ENCODE measurements at regions not wholly inside any gene's neighbourhood (a gene's known extent, or its start where the extent isn't known, plus 50 kb on each side); places are given as distances from the start of the nearest gene placed in this dataset.

DNA sequence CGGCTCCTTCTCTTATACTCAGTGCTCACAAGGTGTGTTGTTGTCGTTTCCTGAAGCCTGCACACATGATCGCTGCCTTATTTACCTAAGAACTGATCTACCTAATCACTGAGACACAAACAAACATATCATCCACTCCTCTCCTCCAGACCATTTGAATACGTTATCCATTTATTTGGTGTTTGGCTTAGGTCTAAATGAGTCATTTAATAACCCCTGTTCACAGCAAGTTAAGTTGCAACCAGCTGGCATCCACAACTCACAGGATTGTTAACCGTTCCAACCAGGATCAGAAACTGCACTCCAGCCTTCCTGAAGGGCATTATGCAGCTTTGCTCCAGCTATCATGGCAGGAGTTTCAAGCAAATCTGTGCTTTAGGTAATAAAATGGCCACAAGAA lies 511.1 kb upstream of the MAP3K7 start:
- Histone ChIP-seq H3K4me1 (no peaks in the 10 kb centered on the region), H3K4me3 (no peak overlapping the region), H3K27ac (no peak overlapping the region), H3K27me3 (ENCODE audit: low read depth) (no peaks in the 10 kb centered on the region), H3K9me3 (no peaks in the 10 kb centered on the region), H3K36me3 (no peaks in the 10 kb centered on the region)
- intact Hi-C loops (cut with DNase I), result no loop called here
- no peak for ATAC-seq
- DNase-seq, result no peak
- TF ChIP-seq CTCF (IDR thresholded peaks at IDR 0.05), result no peak

DNA sequence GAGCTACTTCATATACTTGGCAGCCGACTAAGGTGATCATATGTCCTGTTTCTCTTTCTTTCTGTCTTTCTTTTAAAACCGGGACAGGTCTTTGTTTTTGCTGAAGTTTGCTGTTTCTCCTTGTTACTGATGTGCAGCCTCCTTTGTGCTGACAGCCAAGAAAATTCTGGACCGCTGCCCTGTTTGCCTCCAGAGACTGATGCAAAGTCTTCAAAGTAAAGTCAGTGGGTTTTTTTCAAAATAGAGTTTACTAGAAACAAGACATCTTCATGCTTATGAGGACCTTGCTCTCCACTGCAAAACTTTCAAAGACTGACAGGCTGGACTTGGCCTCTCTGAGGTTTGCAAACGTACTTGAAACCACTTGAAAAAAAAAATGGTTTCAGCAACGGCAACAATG lies 510.5 kb upstream of the MAP3K7 start:
- no peaks in the 10 kb centered on the region for H3K36me3 ChIP-seq
- no peaks in the 10 kb centered on the region for H3K4me1 ChIP-seq
- DNase-seq, result no peak
- no peak for TF ChIP-seq CTCF (IDR thresholded peaks at IDR 0.05)
- H3K4me3 ChIP-seq, result no peak overlapping the region
- intact Hi-C loops (cut with DNase I), result no loop called here
- no peaks in the 10 kb centered on the region for H3K27me3 ChIP-seq (ENCODE audit: low read depth)
- H3K27ac ChIP-seq, result no peak overlapping the region
- ATAC-seq, result no peak
- H3K9me3 ChIP-seq, result no peaks in the 10 kb centered on the region

GRCh38 chr6:91094806-91095475 lies 508.1 kb upstream of the MAP3K7 start:
- ATAC-seq, result no peak
- H3K9me3 ChIP-seq, result no peaks in the 10 kb centered on the region
- no peak overlapping the region for H3K4me3 ChIP-seq
- no peak overlapping the region for H3K27ac ChIP-seq
- TF ChIP-seq CTCF (IDR thresholded peaks at IDR 0.05), result no peak
- no peak for DNase-seq
- H3K36me3 ChIP-seq, result no peaks in the 10 kb centered on the region
- H3K27me3 ChIP-seq (ENCODE audit: low read depth), result no peaks in the 10 kb centered on the region
- intact Hi-C loops (cut with DNase I), result no loop called here
- no peaks in the 10 kb centered on the region for H3K4me1 ChIP-seq

- H3K27me3 ChIP-seq (ENCODE audit: low read depth), result no peaks in the 10 kb centered on the region
- H3K4me1 ChIP-seq, result no peaks in the 10 kb centered on the region
- DNase-seq, result no peak
- H3K36me3 ChIP-seq, result no peaks in the 10 kb centered on the region
- TF ChIP-seq CTCF (IDR thresholded peaks at IDR 0.05), result no peak
- no peak overlapping the region for H3K4me3 ChIP-seq
- ATAC-seq, result no peak
- no peak overlapping the region for H3K27ac ChIP-seq
- intact Hi-C loops (cut with DNase I), result no loop called here
- H3K9me3 ChIP-seq, result no peaks in the 10 kb centered on the region
Measured at GRCh38 chr6:91094341-91094740, 507.5 kb upstream of the MAP3K7 start.

- no peaks in the 10 kb centered on the region for H3K9me3 ChIP-seq
- intact Hi-C loops (cut with DNase I), result no loop called here
- no peak for TF ChIP-seq CTCF (IDR thresholded peaks at IDR 0.05)
Measured at GRCh38 chr6:91088976-91089375, 502.1 kb upstream of the MAP3K7 start.

More at GRCh38 chr6:91088976-91089375, 502.1 kb upstream of the MAP3K7 start:
- DNase-seq (no peak), ATAC-seq (no peak)
- H3K36me3 ChIP-seq, result no peaks in the 10 kb centered on the region
- no peak overlapping the region for H3K27ac ChIP-seq
- no peaks in the 10 kb centered on the region for H3K4me1 ChIP-seq
- no peak overlapping the region for H3K4me3 ChIP-seq
- no peaks in the 10 kb centered on the region for H3K27me3 ChIP-seq (ENCODE audit: low read depth)

All from lower lobe of right lung (tissue), 2 donors.